COLO668 (cell line): ENCODE measurements at regions not wholly inside any gene's neighbourhood (a gene's known extent, or its start where the extent isn't known, plus 50 kb on each side); places are given as distances from the start of the nearest gene placed in this dataset.
"Not testable (repeated sequence)": the region's sequence is repeated elsewhere in the genome, so short reads cannot be mapped to it uniquely, and the experiment has no call there.

Experiments used
- DNase-seq: peaks from one replicate; lab custom pipeline; 2025; ENCODE audit not compliant: unreplicated experiment; lab: John Stamatoyannopoulos, UW

DNA sequence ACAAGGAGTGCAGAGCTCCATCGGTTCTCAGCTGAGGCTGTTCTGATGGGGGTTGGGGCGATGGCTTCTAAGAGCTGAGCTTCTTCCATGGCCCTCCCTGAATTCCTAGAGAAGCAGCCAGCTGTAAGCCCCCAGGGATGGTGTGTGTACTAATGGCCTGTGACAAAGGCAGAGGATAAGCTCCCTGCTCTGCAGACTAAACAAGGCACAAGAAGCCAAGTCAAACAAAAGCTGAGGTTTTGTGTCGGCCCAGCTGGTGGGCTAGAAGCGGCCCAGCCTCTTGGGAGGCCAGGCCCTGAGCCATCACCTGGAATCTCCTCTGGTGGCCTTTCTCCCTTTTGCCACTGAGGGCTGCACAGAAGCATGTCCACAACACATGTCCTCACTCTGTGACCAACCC is 75.0 kb upstream of the XPA start:
- no peak for DNase-seq

DNA sequence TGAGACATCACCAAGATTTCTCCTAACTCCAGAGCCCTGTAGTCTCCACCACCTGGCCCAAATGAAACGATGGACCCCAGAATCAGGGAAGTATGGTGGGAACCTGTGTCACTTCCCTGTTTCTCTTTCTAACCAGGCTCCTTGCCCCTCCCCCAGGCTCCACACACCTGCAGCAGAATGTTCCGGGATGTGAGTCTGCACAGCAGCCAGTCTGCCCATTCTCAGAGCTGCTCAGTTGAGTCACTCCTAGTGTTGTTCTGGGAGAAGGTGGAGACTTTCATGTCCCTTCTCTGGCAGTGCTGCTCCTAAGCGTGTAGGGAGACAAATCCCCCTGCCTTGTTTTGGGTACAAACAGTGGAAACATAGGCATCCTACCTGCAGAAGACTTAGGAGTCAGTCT is 76.0 kb upstream of the XPA start:
- DNase-seq = no peak

DNA sequence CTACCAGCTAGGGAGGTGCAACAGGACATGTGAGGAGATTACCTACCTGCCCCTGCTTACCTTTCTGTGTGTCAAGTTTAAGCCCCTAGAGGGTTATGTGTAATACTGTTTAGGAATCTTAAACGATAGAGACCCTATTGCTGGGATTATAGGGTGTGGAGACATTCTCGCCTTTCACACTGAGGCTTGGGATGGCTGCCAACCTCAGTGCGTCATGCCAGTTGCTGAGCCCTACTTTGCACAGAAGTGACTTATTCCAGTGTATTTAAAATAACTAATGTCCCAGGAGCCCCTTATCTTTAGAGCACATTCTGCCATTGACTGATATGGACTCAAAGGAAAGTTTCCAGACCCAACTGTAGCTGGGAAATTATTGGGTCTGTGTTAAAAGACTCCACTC is 76.6 kb upstream of the XPA start:
- DNase-seq = no peak

DNA sequence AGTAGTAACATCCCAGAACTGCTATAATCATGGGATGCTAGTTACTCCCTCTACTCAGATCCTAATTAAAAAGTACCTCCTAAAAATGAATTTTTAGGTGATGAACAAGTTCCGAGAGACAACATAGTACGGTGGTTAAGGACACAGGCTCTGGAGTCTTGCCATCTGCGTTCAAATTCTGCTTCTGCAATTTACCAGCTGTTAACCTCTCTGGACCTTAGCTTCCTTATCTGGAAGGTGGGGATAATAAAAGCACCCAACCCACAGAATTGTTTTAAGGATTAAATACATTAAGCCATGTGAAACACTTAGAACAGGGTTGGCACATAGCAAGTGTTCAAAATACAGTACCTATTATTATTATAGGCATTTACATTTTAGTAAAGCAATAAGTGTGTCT is 77.5 kb upstream of the XPA start:
- no peak for DNase-seq

DNA sequence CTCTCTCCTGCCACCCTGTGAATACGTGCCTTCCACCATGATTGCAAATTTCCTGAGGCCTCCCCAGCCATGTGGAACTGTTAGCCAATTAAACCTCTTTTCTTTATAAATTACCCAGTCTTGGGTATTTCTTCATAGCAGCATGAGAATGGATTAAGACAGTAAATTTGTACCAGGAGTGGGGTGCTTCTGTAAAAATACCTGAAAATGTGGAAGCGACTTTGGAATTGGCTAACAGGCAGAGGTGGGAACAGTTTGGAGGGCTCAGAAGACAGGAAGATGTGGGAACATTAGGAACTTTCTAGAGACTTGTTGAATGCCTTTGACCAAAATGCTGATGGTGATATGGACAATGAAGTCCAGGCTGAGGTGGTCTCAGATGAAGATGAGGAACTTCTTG is 74.3 kb upstream of the FOXE1 start:
- not testable (repeated sequence) for DNase-seq

DNA sequence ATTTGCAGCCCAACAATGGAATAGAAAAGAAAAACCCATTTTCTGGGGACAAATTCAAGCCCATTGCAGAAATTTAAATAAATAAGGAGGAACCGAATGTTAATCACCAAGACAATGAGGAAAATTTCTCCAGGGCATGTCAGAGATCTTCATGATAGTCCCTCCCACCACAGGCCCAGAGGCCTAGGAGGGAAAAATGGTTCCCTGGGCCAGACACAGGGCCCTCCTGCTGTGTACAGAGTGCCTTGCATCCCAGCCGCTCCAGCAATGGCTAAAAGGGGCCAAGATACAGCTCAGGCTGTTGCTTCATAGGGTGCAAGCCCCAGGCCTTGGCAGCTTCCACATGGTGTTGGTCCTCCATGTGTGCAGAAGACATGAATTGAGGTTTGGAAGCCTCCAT is 73.4 kb upstream of the FOXE1 start:
- DNase-seq = no peak

DNA sequence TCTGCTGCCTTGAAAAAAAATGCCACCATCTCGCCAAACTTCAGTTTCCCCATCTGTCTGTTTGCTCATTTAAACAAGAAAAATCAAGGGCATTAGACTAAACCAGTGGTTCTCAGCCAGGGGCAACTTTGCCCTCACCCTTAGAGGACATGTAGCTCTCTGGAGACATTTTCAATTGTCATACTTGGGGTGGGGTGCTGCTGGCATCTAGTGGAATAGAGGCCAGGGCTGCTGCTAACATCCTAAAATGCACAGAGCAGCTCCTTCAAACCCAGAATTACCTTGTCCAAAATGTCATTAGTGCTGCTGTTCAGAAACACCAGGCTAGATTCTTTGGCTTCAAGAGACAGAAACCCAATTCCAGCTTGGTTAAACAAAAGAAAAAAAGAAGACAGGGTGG is 71.1 kb upstream of the FOXE1 start:
- DNase-seq = no peak

DNA sequence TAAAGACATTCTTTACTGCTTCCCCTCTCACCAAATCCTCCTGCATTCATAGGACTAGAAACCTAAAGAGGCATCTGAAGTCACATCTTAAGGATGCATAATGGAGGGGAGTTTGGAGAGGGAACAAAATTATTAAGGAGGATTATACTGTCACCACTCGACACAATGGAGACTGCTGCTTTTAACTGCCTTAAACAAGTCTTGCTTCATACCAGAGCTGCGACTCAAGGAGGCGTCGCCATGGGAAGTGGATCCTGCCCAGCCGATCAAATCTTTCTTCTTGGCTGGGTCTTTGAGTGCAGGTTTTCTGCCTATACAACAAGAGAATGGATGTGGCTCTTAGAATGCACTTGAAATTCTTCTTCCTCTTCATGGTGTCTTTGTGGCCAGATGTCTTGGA is 66.7 kb upstream of the FOXE1 start:
- DNase-seq = no peak

DNA sequence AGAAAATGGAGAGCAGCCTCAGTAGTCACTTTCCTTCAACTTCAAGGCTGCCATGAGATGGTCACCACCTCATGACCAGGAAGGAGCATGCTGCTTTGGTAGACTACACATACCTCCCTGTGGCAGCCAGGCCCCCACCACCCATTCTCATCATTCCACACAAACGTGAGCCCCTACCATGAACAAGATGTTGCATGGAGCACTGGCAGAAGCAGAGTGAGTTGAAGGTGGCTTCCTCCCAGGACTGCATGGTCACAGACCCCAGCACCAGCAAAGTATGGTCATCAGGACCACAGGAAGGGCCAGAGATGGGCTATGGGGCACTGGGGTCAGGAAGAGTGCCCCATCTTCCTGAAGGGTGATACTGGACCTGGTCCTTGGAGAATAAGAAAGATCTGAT is 65.5 kb upstream of the FOXE1 start:
- DNase-seq = no peak

DNA sequence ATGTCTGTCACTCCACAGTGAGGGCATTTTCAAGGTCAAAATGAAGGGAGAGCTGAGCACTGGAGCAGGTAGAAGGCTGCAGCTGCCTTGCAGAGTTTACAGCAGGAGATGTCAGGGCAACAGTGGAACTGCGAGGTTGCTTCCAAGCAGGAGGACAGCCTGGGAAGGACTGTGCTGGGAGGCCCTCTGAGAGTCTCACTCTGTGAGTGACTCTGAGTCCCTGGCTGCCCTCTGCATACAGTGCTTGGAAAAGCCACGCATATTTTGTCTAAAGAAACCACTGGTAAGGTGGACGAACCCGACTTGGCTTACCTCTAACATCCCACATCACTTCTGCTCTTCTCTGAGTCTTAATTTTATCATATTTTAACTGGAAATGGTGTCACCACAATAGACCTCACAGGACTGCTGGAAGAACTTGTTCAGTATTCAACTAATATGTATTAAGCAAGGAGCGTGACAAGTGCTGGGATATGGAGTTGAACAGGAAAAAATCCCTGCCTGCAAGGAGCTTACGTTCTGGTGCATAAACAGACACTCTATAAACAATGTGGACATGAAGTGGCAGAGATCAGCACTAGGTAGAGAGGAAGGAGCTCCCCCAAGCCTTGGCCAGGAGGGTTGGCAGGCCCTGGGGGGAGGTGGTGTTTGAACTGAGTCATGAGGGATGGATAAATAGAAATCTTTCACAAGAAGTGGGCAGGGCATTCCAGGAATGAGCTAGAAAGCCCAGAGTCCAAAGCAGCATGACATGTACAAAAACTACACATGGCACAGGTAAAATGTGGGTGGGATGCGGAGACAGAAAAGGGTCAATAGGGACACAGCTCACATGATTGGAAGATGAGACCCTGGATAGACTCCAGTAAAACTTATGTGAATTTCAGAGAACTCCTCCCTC is 64.0 kb upstream of the FOXE1 start:
- no peak for DNase-seq

DNA sequence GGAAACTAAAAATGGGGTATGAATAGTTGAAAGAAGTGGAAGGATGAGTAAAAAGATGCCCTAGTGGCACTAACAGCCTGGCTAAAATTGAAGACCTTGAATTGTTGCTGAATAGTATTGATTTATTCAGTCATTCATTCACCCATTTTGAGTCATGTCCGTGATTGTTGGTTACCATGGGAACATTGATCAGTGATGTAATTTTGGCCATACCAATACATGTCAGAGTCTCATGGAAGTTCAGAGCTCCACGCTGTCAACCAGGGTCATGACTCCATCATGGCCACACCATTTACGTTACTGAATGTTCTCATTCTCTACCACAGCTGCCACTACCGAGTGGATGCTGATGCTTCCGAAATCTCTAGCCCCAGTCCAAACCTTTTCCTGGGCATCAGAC is 62.5 kb upstream of the FOXE1 start:
- DNase-seq = no peak

DNA sequence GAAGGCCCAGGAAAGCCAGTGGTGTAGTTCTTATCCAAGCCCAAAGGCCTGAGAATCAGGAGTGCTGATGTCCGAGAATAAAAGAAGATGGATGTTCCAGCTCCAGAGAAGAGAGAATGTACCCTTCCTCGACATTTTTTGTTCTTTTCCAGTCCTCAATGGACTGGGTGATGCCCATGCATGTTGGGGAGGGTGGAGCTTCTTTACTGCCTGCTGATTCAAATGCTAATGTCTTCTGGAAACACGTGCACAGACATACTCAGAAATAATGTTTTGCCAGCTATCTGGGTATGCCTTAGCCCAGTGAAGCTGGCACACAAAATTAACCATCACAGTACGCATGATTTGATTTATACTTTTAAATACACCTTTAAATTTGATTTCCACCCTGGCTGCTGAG is 61.5 kb upstream of the FOXE1 start:
- DNase-seq = no peak

DNA sequence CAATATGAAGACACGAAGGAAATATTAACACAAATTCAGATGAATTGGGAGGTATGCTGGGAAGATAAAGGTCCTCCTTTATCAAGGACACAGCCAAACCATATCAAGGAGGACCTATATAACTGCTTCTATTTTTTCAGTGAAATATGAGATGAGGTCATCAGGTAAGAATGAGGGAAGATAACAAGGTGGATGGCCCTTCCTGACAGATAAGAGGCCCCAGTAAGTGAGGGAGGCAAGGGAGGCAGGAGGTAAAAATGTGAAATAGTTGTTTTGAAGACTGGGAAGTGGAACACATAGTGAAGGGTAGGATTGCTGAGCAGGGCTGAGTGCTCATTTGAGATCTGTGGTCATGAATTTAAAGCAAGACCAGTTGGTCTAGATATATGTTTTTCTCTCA is 60.0 kb upstream of the FOXE1 start:
- no peak for DNase-seq

DNA sequence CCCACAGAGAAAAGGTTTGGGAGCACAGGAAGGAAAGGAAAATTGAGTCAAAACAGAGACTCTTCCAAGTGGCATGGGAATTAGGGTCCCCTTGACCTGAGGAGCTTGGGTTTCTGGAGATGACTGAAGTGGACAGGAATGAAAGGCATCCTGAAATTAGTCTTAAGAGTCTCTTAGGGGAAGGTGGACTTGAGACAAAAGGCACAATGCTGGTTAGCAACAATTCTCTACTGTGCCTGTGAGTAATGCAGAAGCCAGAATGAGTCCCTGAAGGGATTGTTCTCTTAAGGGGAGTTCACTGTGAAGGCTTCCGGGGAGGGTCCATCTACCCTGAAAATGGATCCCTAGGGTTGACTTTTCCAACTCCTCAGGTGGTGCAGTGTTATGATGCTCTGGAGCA is 58.4 kb upstream of the FOXE1 start:
- no peak for DNase-seq

DNA sequence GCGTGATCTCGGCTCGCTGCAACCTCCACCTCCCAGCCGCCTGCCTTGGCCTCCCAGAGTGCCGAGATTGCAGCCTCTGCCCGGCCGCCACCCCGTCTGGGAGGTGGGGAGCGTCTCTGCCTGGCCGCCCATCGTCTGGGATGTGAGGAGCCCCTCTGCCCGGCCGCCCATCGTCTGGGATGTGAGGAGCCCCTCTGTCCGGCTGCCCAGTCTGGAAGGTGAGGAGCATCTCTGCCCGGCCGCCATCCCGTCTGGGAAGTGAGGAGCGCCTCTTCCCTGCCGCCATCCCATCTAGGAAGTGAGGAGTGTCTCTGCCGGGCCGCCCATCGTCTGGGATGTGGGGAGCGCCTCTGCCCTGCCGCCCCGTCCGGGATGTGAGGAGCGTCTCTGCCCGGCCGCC is 56.9 kb upstream of the FOXE1 start:
- not testable (repeated sequence) for DNase-seq

DNA sequence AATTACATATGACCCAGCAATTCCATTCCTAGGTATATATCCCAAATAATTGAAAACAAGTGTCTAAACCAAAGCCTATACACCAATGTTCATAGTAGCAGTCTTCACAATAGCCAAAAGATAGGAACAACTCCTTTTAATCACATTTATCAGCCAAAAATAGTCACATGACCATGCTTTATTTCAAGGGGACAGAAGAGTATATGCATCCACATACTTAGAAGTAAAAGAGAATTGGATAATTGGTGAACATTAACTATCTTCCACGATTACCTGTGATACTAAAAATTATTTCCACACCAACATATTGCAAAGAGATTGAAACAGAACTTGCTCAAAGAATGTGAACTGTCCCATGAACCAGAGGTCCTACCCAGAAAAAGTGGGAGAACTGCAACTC is 51.8 kb upstream of the FOXE1 start:
- DNase-seq = no peak

DNA sequence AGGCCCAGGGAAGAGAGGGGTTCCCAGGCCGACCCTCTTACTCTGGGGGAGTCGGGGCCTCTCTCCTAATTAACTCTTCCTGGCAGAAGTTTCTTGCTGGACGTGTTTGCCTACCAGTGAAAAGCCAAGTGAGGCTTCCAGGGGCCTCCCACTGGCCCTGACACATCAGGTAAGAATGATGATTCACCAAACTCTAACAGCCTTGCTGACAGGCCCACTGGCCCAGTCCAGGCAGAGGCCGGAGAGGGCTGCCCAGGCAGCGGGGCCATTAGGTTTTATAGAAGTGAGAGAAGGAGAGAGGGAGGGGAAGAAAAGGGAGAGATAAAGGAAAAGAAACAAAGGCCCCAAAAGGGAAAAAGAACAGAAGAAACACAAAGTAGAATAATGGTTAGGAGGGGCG is 50.8 kb upstream of the FOXE1 start:
- DNase-seq = no peak

DNA sequence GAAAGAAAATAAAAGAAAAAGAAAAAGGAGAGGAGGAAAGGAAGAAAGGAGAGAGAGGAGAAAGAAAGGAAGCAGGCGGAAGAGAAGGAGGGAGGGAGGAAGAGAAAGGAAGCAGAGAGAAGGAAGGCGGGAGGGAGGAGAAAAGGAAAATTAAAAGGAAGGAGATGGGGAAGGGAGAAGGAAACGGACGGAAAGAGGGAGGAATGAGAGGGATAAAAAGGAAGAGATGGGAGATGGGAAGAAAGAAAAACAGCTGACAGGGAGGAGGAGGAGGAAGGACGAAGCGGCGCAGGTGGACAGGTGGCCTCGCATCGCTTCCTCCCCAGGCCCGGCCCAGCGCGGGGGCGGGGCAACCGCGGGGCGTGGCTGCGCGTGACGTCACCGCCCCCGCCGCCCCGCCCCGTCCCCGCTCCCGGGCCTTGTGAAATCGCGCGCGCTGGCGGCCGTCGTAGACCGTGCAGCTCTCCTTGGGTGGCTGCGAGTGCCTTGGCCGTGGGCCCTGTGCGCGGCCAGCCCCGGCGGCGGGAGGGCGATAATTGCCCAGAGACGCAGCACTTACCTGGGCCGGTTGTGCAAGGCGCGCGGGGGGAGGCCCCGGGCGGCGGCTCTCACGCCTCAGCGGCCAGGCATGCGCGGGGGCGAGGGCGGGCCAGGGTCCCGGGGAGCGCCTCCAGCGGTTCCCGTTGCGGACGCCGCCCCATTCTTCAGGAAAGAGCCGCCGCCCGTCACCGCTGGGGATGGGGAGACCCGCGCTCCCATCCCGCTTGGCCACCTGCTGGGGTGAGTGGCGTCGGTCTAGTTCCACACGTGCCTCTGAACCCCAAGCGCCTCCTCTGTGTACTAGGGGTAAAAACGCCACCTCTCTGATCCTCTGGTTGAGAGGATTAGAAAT is 49.6 kb upstream of the FOXE1 start:
- DNase-seq = peak; percentile 85
